Activated T-cell treated with anti-CD3 and anti-CD28 coated beads for 24 hours (primary cell): ENCODE measurements at regions not wholly inside any gene's neighbourhood (a gene's known extent, or its start where the extent isn't known, plus 50 kb on each side); places are given as distances from the start of the nearest gene placed in this dataset.
"Not testable (repeated sequence)": the region's sequence is repeated elsewhere in the genome, so short reads cannot be mapped to it uniquely, and the experiment has no call there.

Experiments
- DNase-seq: peaks from one replicate; pipeline ENCODE4 v3.0.0-alpha.2; 2020; ENCODE audit warnings: low read depth

GRCh38 chr7:80018941-80019808 lies 115.5 kb upstream of the GNAI1 start:
- peak; percentile 4 for DNase-seq

GRCh38 chr7:80017101-80017698 lies 117.4 kb upstream of the GNAI1 start:
- DNase-seq: no peak

GRCh38 chr7:80014511-80014910 lies 120.1 kb upstream of the GNAI1 start:
- no peak for DNase-seq

DNA sequence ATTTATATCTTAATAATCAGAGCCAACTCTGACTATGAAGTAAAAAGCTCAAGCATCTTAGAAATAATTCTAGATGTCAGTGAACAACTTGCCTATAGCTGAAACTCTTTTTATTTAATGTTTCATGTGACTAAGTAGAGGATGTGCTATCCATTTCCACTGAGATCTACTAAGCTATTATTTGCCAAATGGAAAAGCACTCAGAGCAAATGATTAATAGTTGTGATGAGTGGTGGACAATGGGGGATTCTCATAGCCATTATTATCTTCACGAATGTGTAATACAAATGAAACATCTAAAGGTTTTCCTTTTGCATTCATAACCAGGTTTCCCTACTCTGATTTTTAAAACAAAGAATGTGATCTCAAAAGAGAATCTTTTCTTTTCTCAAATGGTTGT lies 126.6 kb upstream of the GNAI1 start:
- DNase-seq: no peak

GRCh38 chr7:80002865-80003264 lies 131.8 kb upstream of the GNAI1 start:
- DNase-seq: no peak

DNA sequence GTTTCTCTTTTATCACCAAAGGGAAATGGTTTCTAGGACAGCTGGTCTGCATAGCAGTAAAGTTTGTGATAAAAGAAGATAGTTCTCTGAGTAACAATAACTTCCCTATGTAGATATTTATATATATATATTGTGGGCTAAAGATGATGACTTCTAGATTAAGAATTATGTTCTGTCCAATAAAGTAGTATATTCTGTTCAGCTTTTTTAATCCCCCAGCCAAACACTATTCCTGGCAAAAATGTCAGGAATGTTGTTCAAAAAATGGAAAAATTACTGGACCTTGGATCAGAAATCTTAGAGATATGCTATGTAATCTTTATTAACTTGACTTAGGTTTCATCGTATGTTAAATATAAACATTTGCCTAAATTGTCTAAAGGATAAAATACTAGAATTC lies 136.3 kb upstream of the GNAI1 start:
- DNase-seq: no peak

DNA sequence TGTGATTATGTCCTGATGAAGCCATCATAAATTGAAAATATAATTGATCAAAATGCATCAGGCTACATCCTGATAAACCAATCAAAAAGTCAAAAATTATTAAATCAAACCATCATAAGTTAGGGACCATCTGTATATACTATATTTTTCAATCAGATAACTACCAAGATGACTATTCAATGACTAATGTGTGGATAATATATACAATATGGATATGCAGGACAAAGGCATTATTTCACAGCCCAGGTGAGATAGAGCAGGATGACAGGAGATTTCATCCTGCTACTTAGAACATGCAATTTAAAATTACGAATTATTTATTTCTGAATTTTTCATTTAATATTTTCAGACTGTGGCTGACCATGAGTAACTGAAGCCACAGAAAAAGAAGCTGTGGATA lies 137.3 kb upstream of the GNAI1 start:
- DNase-seq: no peak

DNA sequence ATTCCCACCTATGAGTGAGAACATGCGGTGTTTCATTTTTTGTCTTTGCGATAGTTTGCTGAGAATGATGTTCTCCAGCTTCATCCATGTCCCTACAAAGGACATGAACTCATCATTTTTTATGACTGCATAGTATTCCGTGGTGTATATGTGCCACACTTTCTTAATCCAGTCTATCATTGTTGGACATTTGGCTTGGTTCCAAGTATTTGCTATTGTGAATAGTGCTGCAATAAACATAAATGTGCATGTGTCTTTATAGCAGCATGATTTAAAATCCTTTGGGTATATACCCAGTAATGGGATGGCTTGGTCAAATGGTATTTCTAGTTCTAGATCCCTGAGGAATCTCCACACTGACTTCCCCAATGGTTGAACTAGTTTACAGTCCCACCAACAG lies 138.9 kb upstream of the GNAI1 start:
- DNase-seq: not testable (repeated sequence)

DNA sequence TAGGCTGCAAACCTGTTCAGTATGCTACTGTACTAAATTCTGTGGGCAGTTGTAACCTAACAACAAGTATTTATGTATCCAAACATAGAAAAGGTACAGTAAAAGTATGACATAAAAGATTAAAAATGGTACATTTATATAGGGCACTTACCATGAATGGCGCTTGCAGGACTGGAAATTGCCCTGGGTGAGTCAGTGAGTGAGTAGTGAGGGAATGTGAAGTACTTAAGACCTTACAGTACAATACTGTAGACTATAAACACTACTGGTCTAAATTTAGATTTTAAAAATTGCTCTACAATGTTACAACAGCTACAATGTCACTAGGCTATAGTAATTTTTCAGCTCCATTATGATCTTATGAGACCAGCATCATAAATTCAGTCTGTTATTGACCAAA lies 146.0 kb upstream of the GNAI1 start:
- no peak for DNase-seq

- DNase-seq: no peak
These were observed 150.4 kb upstream of the GNAI1 start for GRCh38 chr7:79984210-79984609.

DNA sequence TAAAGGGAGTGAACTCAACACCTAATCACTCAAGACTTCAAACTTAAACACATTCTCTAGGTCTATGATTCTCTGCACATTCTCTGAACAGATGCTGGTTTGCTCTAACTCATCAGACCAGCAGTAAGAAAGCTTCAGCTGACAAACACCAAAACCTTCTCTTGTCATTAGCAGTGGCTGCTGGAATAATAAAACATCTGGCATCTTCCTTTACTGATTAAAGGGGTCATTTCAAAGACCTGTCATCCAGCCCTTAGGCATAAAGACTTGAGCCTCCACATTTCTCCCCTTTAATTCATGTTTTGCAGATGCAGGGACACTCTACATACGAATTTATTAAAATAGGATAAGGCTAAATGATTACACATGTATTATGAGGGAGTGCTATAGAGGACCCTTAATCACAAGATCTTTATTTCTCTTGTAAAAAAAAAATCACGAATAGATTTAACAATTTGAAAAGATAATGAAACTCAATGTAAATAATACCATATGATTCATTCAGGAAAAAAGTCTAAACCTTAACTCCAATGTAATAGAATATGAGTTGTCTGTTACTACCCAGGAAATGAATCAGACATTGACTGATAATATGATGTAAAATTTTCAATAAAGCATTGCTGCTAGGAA lies 152.4 kb upstream of the GNAI1 start:
- DNase-seq: no peak

- DNase-seq: no peak
These were observed 154.3 kb upstream of the GNAI1 start for GRCh38 chr7:79980376-79980775.

- DNase-seq: no peak
These were observed 155.2 kb upstream of the GNAI1 start for GRCh38 chr7:79979437-79979836.

DNA sequence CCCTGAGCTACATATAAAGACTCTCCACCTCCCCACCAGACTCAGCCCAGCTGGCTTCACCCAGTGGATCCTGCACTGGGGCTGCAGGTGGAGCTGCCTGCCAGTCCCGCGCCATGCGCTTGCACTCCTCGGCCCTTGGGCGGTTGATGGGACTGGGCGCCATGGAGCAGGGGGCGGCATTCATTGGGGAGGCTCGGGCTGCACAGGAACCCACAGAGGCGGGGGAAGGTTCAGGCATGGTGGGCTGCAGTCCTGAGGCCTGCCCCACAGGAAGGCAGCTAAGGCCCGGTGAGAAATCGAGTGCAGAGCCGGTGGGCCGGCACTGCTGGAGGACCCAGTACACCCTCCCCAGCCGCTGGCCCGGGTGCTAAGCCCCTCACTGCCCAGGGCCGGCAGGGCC lies 157.2 kb upstream of the GNAI1 start:
- DNase-seq: no peak

DNA sequence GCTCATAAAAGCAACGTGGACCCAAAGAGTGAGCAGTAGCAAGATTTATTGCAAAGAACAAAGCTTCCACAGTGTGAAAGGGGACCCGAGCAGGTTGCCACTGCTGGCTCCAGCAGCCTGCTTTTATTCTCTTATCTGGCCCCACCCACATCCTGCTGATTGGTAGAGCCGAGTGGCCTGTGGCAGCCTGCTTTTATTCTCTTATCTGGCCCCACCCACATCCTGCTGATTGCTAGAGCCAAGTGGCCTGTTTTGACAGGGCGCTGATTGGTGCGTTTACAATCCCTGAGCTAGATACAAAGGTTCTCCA lies 158.0 kb upstream of the GNAI1 start:
- not testable (repeated sequence) for DNase-seq

GRCh38 chr7:79975986-79976710 lies 158.5 kb upstream of the GNAI1 start:
- DNase-seq: not testable (repeated sequence)

- DNase-seq: no peak
These were observed 161.2 kb upstream of the GNAI1 start for GRCh38 chr7:79973455-79973854.

DNA sequence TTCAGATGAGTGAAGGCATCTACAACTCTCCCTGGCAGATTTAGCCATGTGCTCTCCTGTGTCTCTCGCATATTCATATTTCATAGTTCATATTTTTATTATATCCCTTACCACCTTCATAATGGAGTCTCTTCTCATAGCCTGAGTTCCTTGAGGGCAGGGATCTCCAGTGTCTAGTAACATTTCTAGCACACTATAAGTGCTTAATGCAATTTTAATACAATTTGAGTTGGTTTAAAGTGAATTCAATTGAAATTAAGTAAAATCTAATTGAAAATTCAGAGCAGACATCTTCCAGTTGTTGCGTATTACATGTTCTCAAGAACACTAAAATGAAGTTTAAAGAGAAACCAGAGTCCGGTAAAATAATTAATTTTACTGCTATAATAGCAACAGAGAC lies 163.6 kb upstream of the GNAI1 start:
- no peak for DNase-seq

DNA sequence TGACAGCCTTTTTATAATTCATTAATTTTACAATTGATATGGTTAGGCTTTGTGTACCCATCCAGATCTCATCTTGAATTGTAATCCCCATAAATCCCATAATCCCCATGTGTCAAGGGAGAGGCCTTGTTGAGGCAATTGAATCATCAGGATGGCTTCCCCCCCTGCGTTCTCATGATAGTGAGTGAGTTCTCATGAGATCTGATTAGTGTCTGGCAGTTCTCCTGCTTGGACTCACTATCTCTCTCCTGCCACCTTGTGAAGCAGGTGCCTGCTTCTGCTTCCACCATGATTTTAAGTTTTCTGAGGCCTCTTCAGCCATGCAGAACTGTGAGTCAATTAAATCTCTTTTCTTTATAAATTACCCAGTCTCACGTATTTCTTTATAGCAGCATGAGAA lies 165.7 kb upstream of the GNAI1 start:
- DNase-seq: no peak

GRCh38 chr7:79968077-79968648 lies 166.5 kb upstream of the GNAI1 start:
- DNase-seq: no peak

DNA sequence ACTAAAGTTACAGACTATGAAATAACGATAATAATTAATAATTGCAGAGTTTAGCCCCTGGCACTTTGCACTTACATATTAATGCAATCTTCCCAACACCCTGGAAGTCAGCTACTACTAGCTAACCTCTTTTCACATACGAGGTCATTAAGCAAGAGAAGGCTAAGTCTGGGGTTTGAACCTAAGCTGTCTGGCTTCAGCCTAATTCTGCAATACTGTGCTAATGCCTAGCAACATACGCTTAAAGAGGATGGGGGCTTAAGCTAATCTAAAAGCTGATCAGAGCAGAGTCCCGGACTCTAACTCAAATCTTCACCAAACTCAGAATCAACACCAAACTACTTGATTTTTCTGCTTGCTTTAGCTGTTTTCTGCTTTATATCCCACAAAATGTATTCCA lies 168.7 kb upstream of the GNAI1 start:
- DNase-seq: no peak

DNA sequence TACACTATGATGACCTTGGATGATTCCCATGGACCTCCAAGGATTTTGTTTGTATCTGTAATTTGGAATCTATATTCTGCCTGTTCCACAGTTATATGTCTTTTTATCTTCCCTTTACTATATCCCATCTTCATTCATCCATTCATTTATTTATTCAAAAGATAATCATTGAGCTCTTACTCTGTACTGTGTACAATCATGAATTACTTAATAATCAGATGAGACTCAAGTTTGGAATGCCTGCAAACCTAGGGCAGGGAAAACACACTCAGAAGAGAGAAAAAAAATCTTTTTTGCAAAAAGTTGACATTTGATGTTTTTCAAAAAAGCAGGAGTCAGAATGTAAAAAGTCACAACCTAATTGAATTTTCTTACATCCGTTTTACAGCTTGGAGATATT lies 170.2 kb upstream of the GNAI1 start:
- no peak for DNase-seq

DNA sequence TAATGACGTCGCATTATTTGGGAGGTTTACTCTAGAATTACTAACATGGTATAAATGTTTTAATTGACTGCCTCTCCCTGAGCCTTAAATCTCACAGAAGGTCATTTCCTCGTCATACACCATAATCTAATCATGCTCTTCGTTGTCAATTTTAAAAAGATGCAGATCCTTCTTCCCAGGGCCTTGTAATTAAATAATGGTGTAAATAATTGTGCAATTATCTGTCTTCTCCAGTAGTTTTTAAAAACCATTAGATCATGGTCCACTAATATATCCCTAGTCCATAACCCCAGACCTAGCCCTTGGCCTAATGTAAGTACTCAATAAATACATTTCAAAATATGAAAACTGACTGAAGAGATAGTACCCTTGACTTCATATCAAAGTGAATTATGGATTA lies 181.5 kb upstream of the GNAI1 start:
- no peak for DNase-seq
